ENCODE measurements at regions not wholly inside any gene's neighbourhood (a gene's known extent, or its start where the extent isn't known, plus 50 kb on each side); places are given as distances from the start of the nearest gene placed in this dataset.

DNA sequence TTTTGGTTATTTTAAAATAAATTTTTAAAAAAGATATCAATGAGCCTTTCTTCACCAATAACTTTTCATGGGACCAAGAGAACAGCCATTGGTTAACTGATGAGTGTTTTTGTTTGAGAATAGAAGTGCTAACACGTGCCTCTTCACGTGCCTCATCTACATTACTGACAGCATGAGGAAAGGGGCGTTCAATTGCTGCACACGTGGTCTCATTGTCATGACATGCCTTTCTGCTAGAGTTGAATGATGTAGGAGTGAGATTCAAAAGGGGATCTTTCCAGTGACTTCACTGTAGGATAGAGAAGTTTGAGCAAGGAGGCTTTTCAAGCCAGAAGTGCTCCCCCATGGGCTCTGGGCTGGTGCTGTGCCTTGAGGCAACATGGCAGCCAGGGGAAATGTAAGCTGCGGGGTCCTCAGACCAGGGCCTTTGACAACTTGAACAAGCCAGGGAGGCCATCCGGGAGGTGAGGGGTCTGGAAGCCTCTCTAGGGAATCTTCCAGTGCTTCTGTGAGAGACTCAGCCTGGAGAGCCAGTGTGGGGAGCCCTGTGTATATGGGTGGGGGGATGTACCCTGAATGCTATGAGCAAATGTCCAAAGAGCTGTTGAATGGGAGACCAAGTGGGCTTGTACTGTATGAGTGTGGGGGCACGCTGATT is 51.2 kb upstream of the FSTL4 start:
- TF ChIP-seq, protein P1, sequence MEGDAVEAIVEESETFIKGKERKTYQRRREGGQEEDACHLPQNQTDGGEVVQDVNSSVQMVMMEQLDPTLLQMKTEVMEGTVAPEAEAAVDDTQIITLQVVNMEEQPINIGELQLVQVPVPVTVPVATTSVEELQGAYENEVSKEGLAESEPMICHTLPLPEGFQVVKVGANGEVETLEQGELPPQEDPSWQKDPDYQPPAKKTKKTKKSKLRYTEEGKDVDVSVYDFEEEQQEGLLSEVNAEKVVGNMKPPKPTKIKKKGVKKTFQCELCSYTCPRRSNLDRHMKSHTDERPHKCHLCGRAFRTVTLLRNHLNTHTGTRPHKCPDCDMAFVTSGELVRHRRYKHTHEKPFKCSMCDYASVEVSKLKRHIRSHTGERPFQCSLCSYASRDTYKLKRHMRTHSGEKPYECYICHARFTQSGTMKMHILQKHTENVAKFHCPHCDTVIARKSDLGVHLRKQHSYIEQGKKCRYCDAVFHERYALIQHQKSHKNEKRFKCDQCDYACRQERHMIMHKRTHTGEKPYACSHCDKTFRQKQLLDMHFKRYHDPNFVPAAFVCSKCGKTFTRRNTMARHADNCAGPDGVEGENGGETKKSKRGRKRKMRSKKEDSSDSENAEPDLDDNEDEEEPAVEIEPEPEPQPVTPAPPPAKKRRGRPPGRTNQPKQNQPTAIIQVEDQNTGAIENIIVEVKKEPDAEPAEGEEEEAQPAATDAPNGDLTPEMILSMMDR (IDR thresholded peaks at IDR 0.05; ENCODE audit: low read depth, low read length, missing control alignments), result no peak
- no peak overlapping the region for H3K27ac ChIP-seq
- no peaks in the 10 kb centered on the region for H3K27me3 ChIP-seq (replicated peaks)
- H3K4me3 ChIP-seq (ENCODE audit: low read depth, low read length), result no peak overlapping the region
- no peaks in the 10 kb centered on the region for H3K36me3 ChIP-seq (replicated peaks)
- in situ Hi-C loops (cut with HindIII; ENCODE audit: low pct_ligation_motif_present, low sequenced_read_pairs), result no loop called here
- DNase-seq, result no peak

DNA sequence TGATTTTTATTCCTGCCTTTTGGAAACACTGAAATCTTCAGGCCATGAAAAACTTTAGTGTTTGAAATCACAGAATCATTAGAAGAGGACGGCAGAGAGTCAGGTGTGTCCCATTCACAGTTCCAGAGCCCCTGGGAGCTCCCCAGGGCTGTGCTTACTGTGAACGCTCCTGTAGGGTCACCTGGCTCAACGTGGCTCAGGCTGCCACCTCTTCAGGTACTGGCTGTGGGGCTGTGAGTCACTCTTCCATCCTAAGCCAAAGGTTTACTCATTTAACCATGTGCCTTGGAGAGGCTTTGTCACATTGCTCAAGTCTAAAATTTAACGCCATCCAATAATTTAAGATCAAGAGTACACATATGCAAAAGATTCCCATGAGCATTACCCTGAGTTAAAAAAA is 50.2 kb upstream of the FSTL4 start:
- TF ChIP-seq, protein P1 (IDR thresholded peaks at IDR 0.05; ENCODE audit: low read depth, low read length, missing control alignments), result no peak
- H3K4me3 ChIP-seq (ENCODE audit: low read depth, low read length), result no peak overlapping the region
- no peak for DNase-seq
- no peaks in the 10 kb centered on the region for H3K27me3 ChIP-seq (replicated peaks)
- no peak overlapping the region for H3K27ac ChIP-seq
- H3K36me3 ChIP-seq (replicated peaks), result no peaks in the 10 kb centered on the region
- in situ Hi-C loops (cut with HindIII; ENCODE audit: low pct_ligation_motif_present, low sequenced_read_pairs), result no loop called here
